Large intestine (tissue), 3 donors: ENCODE measurements at regions not wholly inside any gene's neighbourhood (a gene's known extent, or its start where the extent isn't known, plus 50 kb on each side); places are given as distances from the start of the nearest gene placed in this dataset.
"Not testable (repeated sequence)": the region's sequence is repeated elsewhere in the genome, so short reads cannot be mapped to it uniquely, and the experiment has no call there.

Experiments used
- DNase-seq, 2 donors: peaks; one replicate each; pipeline versions ENCODE4 v3.0.0 to v3.0.0-alpha.2; 2013
- H3K27ac ChIP-seq: one replicate; pipeline ENCODE4 v1.5.1; 2013; ENCODE audit warnings: low read length
- H3K27me3 ChIP-seq: 2 replicates; pipeline ENCODE4 v1.6.1; 2013; ENCODE audit warnings: low read length; ENCODE audit not compliant: control insufficient read depth, insufficient read depth
- H3K36me3 ChIP-seq: 2 replicates; pipeline ENCODE4 v1.6.1; 2013; ENCODE audit warnings: low read length; ENCODE audit not compliant: control insufficient read depth, insufficient read depth
- H3K4me1 ChIP-seq: one replicate; pipeline ENCODE4 v1.6.1; 2013; ENCODE audit warnings: low read length; ENCODE audit not compliant: control insufficient read depth, insufficient read depth
- H3K4me3 ChIP-seq: one replicate; pipeline ENCODE4 v1.5.1; 2013; ENCODE audit warnings: low read length
- H3K9me3 ChIP-seq: one replicate; pipeline ENCODE4 v1.6.1; 2013; ENCODE audit warnings: mild to moderate bottlenecking, low read depth, low read length, moderate library complexity; ENCODE audit not compliant: control insufficient read depth
- WGBS: methylation state at CpG from one replicate; pipeline ENCODE4 v1.1.5; 2013; ENCODE audit warnings: low lambda C conversion rate; ENCODE audit not compliant: insufficient coverage; 5-methylcytosine and 5-hydroxymethylcytosine counted together

- H3K27ac ChIP-seq: no peak overlapping the region
- 100% methylated on average over 2 of the region's 3 CpGs for WGBS
- no peaks in the 10 kb centered on the region for H3K36me3 ChIP-seq
- no peak for DNase-seq
- no peaks in the 10 kb centered on the region for H3K9me3 ChIP-seq
- no peaks in the 10 kb centered on the region for H3K4me1 ChIP-seq
- H3K4me3 ChIP-seq: no peak overlapping the region
- no peaks in the 10 kb centered on the region for H3K27me3 ChIP-seq
Measured at GRCh38 chr2:192546565-192546964, 351.8 kb upstream of the TMEFF2 start.

- WGBS: 100% methylated on average over 2 of the region's 4 CpGs
- H3K27me3 ChIP-seq: no peaks in the 10 kb centered on the region
- no peaks in the 10 kb centered on the region for H3K9me3 ChIP-seq
- DNase-seq: no peak
- H3K27ac ChIP-seq: no peak overlapping the region
- H3K4me1 ChIP-seq: no peaks in the 10 kb centered on the region
- no peak overlapping the region for H3K4me3 ChIP-seq
- no peaks in the 10 kb centered on the region for H3K36me3 ChIP-seq
Measured at GRCh38 chr2:192544371-192544955, 349.7 kb upstream of the TMEFF2 start.

GRCh38 chr2:192542148-192543066 is 347.7 kb upstream of the TMEFF2 start:
- H3K4me3 ChIP-seq, H3K27me3 ChIP-seq, DNase-seq, H3K9me3 ChIP-seq, H3K27ac ChIP-seq, H3K4me1 ChIP-seq, H3K36me3 ChIP-seq: not testable (repeated sequence)
- WGBS: 100% methylated on average over 1 of the region's 14 CpGs

- Histone ChIP-seq H3K27me3 (no peaks in the 10 kb centered on the region), H3K36me3 (no peaks in the 10 kb centered on the region), H3K9me3 (no peaks in the 10 kb centered on the region), H3K4me3 (no peak overlapping the region), H3K4me1 (no peaks in the 10 kb centered on the region), H3K27ac (no peak overlapping the region)
- no peak for DNase-seq
- WGBS: 97% methylated on average over 5 of the region's 5 CpGs
Measured at GRCh38 chr2:192539306-192539705, 344.6 kb upstream of the TMEFF2 start.

GRCh38 chr2:192536922-192537624 is 342.3 kb upstream of the TMEFF2 start:
- H3K36me3 ChIP-seq: no peaks in the 10 kb centered on the region
- WGBS: no CpG with 5 or more reads among the region's 2 CpGs

GRCh38 chr2:192535956-192536921 is 341.5 kb upstream of the TMEFF2 start:
- no peaks in the 10 kb centered on the region for H3K4me1 ChIP-seq
- no peaks in the 10 kb centered on the region for H3K9me3 ChIP-seq
- H3K27ac ChIP-seq: no peak overlapping the region
- no peaks in the 10 kb centered on the region for H3K27me3 ChIP-seq
- 25% methylated on average over 3 of the region's 3 CpGs for WGBS
- no peak for DNase-seq
- H3K4me3 ChIP-seq: no peak overlapping the region
- no peaks in the 10 kb centered on the region for H3K36me3 ChIP-seq

More at GRCh38 chr2:192536922-192537624, 342.3 kb upstream of the TMEFF2 start:
- Histone ChIP-seq H3K27ac (no peak overlapping the region), H3K27me3 (no peaks in the 10 kb centered on the region), H3K4me1 (no peaks in the 10 kb centered on the region), H3K4me3 (no peak overlapping the region), H3K9me3 (no peaks in the 10 kb centered on the region)
- DNase-seq: no peak

GRCh38 chr2:192534072-192534471 is 339.3 kb upstream of the TMEFF2 start:
- Histone ChIP-seq H3K27ac (no peak overlapping the region), H3K9me3 (no peaks in the 10 kb centered on the region), H3K36me3 (no peaks in the 10 kb centered on the region), H3K27me3 (no peaks in the 10 kb centered on the region), H3K4me3 (no peak overlapping the region), H3K4me1 (no peaks in the 10 kb centered on the region)
- DNase-seq: no peak
- WGBS: no CpG with 5 or more reads among the region's 3 CpGs

GRCh38 chr2:192524642-192525251 is 330.0 kb upstream of the TMEFF2 start:
- H3K27me3 ChIP-seq, DNase-seq, H3K9me3 ChIP-seq, H3K36me3 ChIP-seq, H3K4me3 ChIP-seq, H3K27ac ChIP-seq, H3K4me1 ChIP-seq: not testable (repeated sequence)
- WGBS: no CpG with 5 or more reads among the region's 10 CpGs

GRCh38 chr2:192524214-192524613 is 329.5 kb upstream of the TMEFF2 start:
- not testable (repeated sequence) for H3K4me3 ChIP-seq, H3K9me3 ChIP-seq, H3K36me3 ChIP-seq, H3K27ac ChIP-seq, H3K27me3 ChIP-seq, DNase-seq, H3K4me1 ChIP-seq
- WGBS: no CpG with 5 or more reads among the region's 3 CpGs
